ENCODE measurements at regions not wholly inside any gene's neighbourhood (a gene's known extent, or its start where the extent isn't known, plus 50 kb on each side); places are given as distances from the start of the nearest gene placed in this dataset.

DNA sequence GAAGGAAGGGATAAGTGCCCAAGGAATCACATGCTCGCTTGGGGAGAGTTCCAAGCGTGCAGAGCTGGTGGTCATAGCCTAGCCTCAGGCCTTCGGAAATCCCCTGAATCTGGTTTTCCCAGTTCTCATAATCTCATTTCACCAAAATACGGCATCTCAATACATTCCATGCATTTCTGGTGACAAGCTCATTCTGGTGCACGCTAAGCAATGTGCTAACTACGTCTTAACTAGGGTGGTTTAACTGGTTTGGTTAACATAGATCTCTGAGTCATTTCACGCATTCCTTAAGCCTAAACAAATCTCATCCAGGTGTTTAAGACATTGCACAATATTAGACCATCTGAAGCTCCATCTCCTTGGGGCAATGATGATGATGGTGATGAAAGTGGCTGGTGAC is 72.9 kb upstream of the STEAP1B start:
- no peak overlapping the region for H3K27ac Mint-ChIP-seq
- H3K9me3 Mint-ChIP-seq, result peaks cover under 1% of the 10 kb centered on the region; the same call in 1 of the 2 replicates
- no peaks in the 10 kb centered on the region; the same call in 1 of the 2 replicates for H3K27me3 Mint-ChIP-seq (ENCODE audit: low read depth)
- ATAC-seq (no peak), DNase-seq (ENCODE audit: low spot score) (no peak)
- CTCF ChIA-PET, result interaction anchor here (1.1 to 1.2 kb wide), 2 partner anchors 14 to 153 kb away, joined by 3 read pairs; no protein-coding TSS in a partner anchor
- POLR2A ChIA-PET, result no interaction called here
- no peaks in the 10 kb centered on the region for H3K36me3 Mint-ChIP-seq
- TF ChIP-seq E2F5 (CRISPR knock-in tag; IDR thresholded peaks at IDR 0.05), result no peak
- TF ChIP-seq CREM (CRISPR knock-in tag; IDR thresholded peaks at IDR 0.05), result no peak
- TF ChIP-seq CDX4 (CRISPR knock-in tag; IDR thresholded peaks at IDR 0.05; ENCODE audit: borderline replicate concordance), result no peak
- no peak for TF ChIP-seq MLX (CRISPR knock-in tag; IDR thresholded peaks at IDR 0.05)
- no peak for TF ChIP-seq MYBL2 (CRISPR knock-in tag; IDR thresholded peaks at IDR 0.05)
- TF ChIP-seq, protein P1, sequence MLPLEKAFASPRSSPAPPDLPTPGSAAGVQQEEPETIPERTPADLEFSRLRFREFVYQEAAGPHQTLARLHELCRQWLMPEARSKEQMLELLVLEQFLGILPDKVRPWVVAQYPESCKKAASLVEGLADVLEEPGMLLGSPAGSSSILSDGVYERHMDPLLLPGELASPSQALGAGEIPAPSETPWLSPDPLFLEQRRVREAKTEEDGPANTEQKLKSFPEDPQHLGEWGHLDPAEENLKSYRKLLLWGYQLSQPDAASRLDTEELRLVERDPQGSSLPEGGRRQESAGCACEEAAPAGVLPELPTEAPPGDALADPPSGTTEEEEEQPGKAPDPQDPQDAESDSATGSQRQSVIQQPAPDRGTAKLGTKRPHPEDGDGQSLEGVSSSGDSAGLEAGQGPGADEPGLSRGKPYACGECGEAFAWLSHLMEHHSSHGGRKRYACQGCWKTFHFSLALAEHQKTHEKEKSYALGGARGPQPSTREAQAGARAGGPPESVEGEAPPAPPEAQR (CRISPR knock-in tag; IDR thresholded peaks at IDR 0.05), result no peak
- TF ChIP-seq SOX15 (CRISPR knock-in tag; IDR thresholded peaks at IDR 0.05), result no peak
- TF ChIP-seq ZNF416 (CRISPR knock-in tag; IDR thresholded peaks at IDR 0.05), result no peak
- no peak for TF ChIP-seq KAT7 (CRISPR knock-in tag; IDR thresholded peaks at IDR 0.05; ENCODE audit: borderline replicate concordance)
- TF ChIP-seq PRRX2 (CRISPR knock-in tag; IDR thresholded peaks at IDR 0.05), result no peak
- TF ChIP-seq CREB1 (CRISPR knock-in tag; IDR thresholded peaks at IDR 0.05), result no peak
- TF ChIP-seq HMGA2 (CRISPR knock-in tag; IDR thresholded peaks at IDR 0.05), result no peak
- TF ChIP-seq OVOL2 (CRISPR knock-in tag; IDR thresholded peaks at IDR 0.05; ENCODE audit: borderline replicate concordance), result no peak
- H3K4me3 Mint-ChIP-seq, result no peak overlapping the region
- no peaks in the 10 kb centered on the region for H3K4me1 Mint-ChIP-seq

- no peaks in the 10 kb centered on the region for H3K4me1 Mint-ChIP-seq
- ATAC-seq (no peak), DNase-seq (ENCODE audit: low spot score) (no peak)
- H3K9me3 Mint-ChIP-seq, result peaks cover 4% of the 10 kb centered on the region; the same call in 1 of the 2 replicates
- H3K4me3 Mint-ChIP-seq, result no peak overlapping the region
- no peaks in the 10 kb centered on the region; the same call in 1 of the 2 replicates for H3K27me3 Mint-ChIP-seq (ENCODE audit: low read depth)
- CTCF ChIA-PET, result no interaction called here
- no peak overlapping the region for H3K27ac Mint-ChIP-seq
- no peaks in the 10 kb centered on the region for H3K36me3 Mint-ChIP-seq
- POLR2A ChIA-PET, result no interaction called here
- TF ChIP-seq, protein P2, sequence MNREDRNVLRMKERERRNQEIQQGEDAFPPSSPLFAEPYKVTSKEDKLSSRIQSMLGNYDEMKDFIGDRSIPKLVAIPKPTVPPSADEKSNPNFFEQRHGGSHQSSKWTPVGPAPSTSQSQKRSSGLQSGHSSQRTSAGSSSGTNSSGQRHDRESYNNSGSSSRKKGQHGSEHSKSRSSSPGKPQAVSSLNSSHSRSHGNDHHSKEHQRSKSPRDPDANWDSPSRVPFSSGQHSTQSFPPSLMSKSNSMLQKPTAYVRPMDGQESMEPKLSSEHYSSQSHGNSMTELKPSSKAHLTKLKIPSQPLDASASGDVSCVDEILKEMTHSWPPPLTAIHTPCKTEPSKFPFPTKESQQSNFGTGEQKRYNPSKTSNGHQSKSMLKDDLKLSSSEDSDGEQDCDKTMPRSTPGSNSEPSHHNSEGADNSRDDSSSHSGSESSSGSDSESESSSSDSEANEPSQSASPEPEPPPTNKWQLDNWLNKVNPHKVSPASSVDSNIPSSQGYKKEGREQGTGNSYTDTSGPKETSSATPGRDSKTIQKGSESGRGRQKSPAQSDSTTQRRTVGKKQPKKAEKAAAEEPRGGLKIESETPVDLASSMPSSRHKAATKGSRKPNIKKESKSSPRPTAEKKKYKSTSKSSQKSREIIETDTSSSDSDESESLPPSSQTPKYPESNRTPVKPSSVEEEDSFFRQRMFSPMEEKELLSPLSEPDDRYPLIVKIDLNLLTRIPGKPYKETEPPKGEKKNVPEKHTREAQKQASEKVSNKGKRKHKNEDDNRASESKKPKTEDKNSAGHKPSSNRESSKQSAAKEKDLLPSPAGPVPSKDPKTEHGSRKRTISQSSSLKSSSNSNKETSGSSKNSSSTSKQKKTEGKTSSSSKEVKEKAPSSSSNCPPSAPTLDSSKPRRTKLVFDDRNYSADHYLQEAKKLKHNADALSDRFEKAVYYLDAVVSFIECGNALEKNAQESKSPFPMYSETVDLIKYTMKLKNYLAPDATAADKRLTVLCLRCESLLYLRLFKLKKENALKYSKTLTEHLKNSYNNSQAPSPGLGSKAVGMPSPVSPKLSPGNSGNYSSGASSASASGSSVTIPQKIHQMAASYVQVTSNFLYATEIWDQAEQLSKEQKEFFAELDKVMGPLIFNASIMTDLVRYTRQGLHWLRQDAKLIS (CRISPR knock-in tag; IDR thresholded peaks at IDR 0.05; ENCODE audit: borderline replicate concordance), result no peak
- TF ChIP-seq, protein P3, sequence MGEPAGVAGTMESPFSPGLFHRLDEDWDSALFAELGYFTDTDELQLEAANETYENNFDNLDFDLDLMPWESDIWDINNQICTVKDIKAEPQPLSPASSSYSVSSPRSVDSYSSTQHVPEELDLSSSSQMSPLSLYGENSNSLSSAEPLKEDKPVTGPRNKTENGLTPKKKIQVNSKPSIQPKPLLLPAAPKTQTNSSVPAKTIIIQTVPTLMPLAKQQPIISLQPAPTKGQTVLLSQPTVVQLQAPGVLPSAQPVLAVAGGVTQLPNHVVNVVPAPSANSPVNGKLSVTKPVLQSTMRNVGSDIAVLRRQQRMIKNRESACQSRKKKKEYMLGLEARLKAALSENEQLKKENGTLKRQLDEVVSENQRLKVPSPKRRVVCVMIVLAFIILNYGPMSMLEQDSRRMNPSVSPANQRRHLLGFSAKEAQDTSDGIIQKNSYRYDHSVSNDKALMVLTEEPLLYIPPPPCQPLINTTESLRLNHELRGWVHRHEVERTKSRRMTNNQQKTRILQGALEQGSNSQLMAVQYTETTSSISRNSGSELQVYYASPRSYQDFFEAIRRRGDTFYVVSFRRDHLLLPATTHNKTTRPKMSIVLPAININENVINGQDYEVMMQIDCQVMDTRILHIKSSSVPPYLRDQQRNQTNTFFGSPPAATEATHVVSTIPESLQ (CRISPR knock-in tag; IDR thresholded peaks at IDR 0.05), result no peak
- TF ChIP-seq GABPB1 (CRISPR knock-in tag; IDR thresholded peaks at IDR 0.05) (no peak), EMX1 (CRISPR knock-in tag; IDR thresholded peaks at IDR 0.05) (no peak), E2F1 (CRISPR knock-in tag; IDR thresholded peaks at IDR 0.05) (no peak), ZNF317 (CRISPR knock-in tag; IDR thresholded peaks at IDR 0.05; ENCODE audit: borderline replicate concordance, low read depth) (no peak)
- TF ChIP-seq, protein P4, sequence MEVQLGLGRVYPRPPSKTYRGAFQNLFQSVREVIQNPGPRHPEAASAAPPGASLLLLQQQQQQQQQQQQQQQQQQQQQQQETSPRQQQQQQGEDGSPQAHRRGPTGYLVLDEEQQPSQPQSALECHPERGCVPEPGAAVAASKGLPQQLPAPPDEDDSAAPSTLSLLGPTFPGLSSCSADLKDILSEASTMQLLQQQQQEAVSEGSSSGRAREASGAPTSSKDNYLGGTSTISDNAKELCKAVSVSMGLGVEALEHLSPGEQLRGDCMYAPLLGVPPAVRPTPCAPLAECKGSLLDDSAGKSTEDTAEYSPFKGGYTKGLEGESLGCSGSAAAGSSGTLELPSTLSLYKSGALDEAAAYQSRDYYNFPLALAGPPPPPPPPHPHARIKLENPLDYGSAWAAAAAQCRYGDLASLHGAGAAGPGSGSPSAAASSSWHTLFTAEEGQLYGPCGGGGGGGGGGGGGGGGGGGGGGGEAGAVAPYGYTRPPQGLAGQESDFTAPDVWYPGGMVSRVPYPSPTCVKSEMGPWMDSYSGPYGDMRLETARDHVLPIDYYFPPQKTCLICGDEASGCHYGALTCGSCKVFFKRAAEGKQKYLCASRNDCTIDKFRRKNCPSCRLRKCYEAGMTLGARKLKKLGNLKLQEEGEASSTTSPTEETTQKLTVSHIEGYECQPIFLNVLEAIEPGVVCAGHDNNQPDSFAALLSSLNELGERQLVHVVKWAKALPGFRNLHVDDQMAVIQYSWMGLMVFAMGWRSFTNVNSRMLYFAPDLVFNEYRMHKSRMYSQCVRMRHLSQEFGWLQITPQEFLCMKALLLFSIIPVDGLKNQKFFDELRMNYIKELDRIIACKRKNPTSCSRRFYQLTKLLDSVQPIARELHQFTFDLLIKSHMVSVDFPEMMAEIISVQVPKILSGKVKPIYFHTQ (CRISPR knock-in tag; IDR thresholded peaks at IDR 0.05), result no peak
Measured at GRCh38 chr7:22572292-22572691, 72.3 kb upstream of the STEAP1B start.

All from WTC11 (cell line).